ENCODE measurements at regions not wholly inside any gene's neighbourhood (a gene's known extent, or its start where the extent isn't known, plus 50 kb on each side); places are given as distances from the start of the nearest gene placed in this dataset.

DNA sequence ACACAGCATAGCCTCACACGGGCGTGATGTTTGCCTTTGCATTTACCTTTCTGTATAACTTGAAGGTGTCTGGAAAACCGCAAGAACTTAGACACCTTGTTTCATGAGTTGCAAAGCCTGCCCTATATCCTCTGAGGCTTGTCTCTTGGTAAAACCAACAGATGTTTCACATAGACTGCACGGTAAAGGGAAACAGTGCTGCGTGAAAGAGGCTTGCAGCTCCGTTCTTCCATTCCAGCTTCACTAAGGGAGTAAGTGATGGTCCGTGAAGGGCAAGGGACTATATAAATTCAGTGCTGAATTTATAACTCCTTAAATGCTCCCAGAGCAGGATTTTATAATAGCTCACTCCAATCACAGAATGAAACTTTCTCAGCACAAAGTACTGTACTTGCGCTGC lies 360.5 kb downstream of the SOX11 start:
- H2AFZ ChIP-seq (ENCODE audit: low read length) = no peak overlapping the region
- H3K27ac ChIP-seq (ENCODE audit: low read depth, low read length) = no peak overlapping the region
- no peak overlapping the region for H3K4me3 ChIP-seq (ENCODE audit: extremely low read depth in 1 of 4, insufficient read depth in 2 of 4, low read depth in 3 of 4, low read length in 4 of 4)
- H3K18ac ChIP-seq (ENCODE audit: extremely low read depth, low read length) = no peak overlapping the region
- H2AK5ac ChIP-seq (ENCODE audit: low read depth, low read length) = no peak overlapping the region
- no peak overlapping the region for H3K23ac ChIP-seq (ENCODE audit: insufficient read length)
- H2BK12ac ChIP-seq (ENCODE audit: low read depth, low read length) = no peak overlapping the region
- H3K79me2 ChIP-seq (ENCODE audit: control insufficient read depth in 1 of 2, insufficient read depth in 2 of 2, low read length in 2 of 2) = no peaks in the 10 kb centered on the region
- H4K20me1 ChIP-seq (replicated peaks in 1 of 2; ENCODE audit: control insufficient read depth in 1 of 2, insufficient read depth in 2 of 2, low read length in 2 of 2) = no peaks in the 10 kb centered on the region
- POLR2A ChIA-PET (ENCODE audit: partially characterized antibody) = interaction anchor here (0.8 to 0.9 kb wide), 2 partner anchors 11 to 72 kb away, joined by 3 to 4 read pairs; no protein-coding TSS in a partner anchor
- no peaks in the 10 kb centered on the region for H3K9me3 ChIP-seq (ENCODE audit: insufficient read depth in 2 of 2, low read depth in 1 of 2, low read length in 1 of 2)
- no peak overlapping the region for H3K14ac ChIP-seq (ENCODE audit: insufficient read length)
- 0 out of 2 replicates have a peak overlapping the region, but pooled peaks have one; percentile 62 for H2BK15ac ChIP-seq (ENCODE audit: low read length)
- DNase-seq (ENCODE audit: low read depth in 1 of 2, low spot score in 2 of 2) (no peak), FAIRE-seq (no peak)
- H2BK20ac ChIP-seq (ENCODE audit: low read length) = no peak overlapping the region
- H4K91ac ChIP-seq (replicated peaks; ENCODE audit: insufficient read length, low read length) = no peak overlapping the region
- H3K79me1 ChIP-seq (ENCODE audit: low read depth, low read length) = no peaks in the 10 kb centered on the region
- CTCF ChIA-PET (ENCODE audit: partially characterized antibody) = interaction anchor here (1.7 kb wide), 1 partner anchor 13 kb away, joined by 4 read pairs; no protein-coding TSS in a partner anchor
- H2BK120ac ChIP-seq (replicated peaks; ENCODE audit: low read depth, low read length) = no peak overlapping the region
- no peaks in the 10 kb centered on the region for H3K36me3 ChIP-seq (ENCODE audit: control insufficient read depth in 2 of 4, insufficient read depth in 4 of 4, low read length in 3 of 4)
- H2BK5ac ChIP-seq (ENCODE audit: low read depth, low read length) = no peak overlapping the region
- H3K4me1 ChIP-seq (replicated peaks in 1 of 4; ENCODE audit: control insufficient read depth in 3 of 4, insufficient read depth in 4 of 4, low read length in 3 of 4) = peaks cover 0 to 19% (median 13%) of the 10 kb centered on the region in 4 experiments; a peak in 6 of 7 replicates
- no peak overlapping the region for H4K8ac ChIP-seq (ENCODE audit: extremely low read depth, insufficient read depth, low read length)
- WGBS, 2 experiments (ENCODE audit: extremely low coverage in 1 of 2, insufficient coverage in 1 of 2, insufficient read length in 1 of 2, insufficient replicate concordance in 2 of 2, low coverage in 1 of 2, low lambda C conversion rate in 2 of 2, missing lambda C conversion rate in 1 of 2) = 92% methylated on average over 8 of the region's 8 CpGs; no CpG with 5 or more reads in 1 of the 2 experiments
- no peak overlapping the region for H3K4ac ChIP-seq (replicated peaks; ENCODE audit: insufficient read length, low read depth, low read length)
- no peak overlapping the region for H3K56ac ChIP-seq (replicated peaks; ENCODE audit: insufficient read length, low read depth, low read length)
- peaks cover 0 to 2% (median 0%) of the 10 kb centered on the region in 4 experiments; a peak in 3 of 7 replicates for H3K27me3 ChIP-seq (replicated peaks in 1 of 4; ENCODE audit: control insufficient read depth in 3 of 4, extremely low read depth in 1 of 4, insufficient read depth in 3 of 4, low read length in 3 of 4)
- no peak overlapping the region for H4K5ac ChIP-seq (ENCODE audit: insufficient read length, low read depth, low read length)
- no peaks in the 10 kb centered on the region for H3K23me2 ChIP-seq (ENCODE audit: low read depth, low read length)
- H3K4me2 ChIP-seq (ENCODE audit: insufficient read depth in 1 of 2, low read depth in 2 of 2, low read length in 2 of 2) = no peak overlapping the region
- H3K9ac ChIP-seq (replicated peaks in 1 of 4; ENCODE audit: extremely low read depth in 1 of 4, low read depth in 3 of 4, low read length in 3 of 4) = no peak overlapping the region
- no peak for TF ChIP-seq CHD1 (IDR thresholded peaks at IDR 0.05; ENCODE audit: low read depth, low read length)
- no peak for TF ChIP-seq SAP30 (IDR thresholded peaks at IDR 0.05; ENCODE audit: insufficient read depth, insufficient replicate concordance, low read length)
- no peak for TF ChIP-seq CTBP2 (IDR thresholded peaks at IDR 0.05; ENCODE audit: borderline replicate concordance, insufficient read depth, insufficient read length, low read length)
- TF ChIP-seq RFX5 (IDR thresholded peaks at IDR 0.05; ENCODE audit: borderline replicate concordance, low read depth, low read length) = no peak
- TF ChIP-seq JUND (IDR thresholded peaks at IDR 0.05; ENCODE audit: low read length) = no peak
- TF ChIP-seq RNF2 (IDR thresholded peaks at IDR 0.05; ENCODE audit: borderline replicate concordance, low read depth, low read length, missing control alignments, poor library complexity, severe bottlenecking) = no peak
- no peak for TF ChIP-seq GABPA (IDR thresholded peaks at IDR 0.05; ENCODE audit: borderline replicate concordance, insufficient read depth, low read length)
- TF ChIP-seq, protein P1, sequence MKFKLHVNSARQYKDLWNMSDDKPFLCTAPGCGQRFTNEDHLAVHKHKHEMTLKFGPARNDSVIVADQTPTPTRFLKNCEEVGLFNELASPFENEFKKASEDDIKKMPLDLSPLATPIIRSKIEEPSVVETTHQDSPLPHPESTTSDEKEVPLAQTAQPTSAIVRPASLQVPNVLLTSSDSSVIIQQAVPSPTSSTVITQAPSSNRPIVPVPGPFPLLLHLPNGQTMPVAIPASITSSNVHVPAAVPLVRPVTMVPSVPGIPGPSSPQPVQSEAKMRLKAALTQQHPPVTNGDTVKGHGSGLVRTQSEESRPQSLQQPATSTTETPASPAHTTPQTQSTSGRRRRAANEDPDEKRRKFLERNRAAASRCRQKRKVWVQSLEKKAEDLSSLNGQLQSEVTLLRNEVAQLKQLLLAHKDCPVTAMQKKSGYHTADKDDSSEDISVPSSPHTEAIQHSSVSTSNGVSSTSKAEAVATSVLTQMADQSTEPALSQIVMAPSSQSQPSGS (IDR thresholded peaks at IDR 0.05; ENCODE audit: low read length) = no peak
- TF ChIP-seq EZH2 (IDR thresholded peaks at IDR 0.05; ENCODE audit: low read depth, low read length, severe bottlenecking) = no peak
- TF ChIP-seq POU5F1 (IDR thresholded peaks at IDR 0.05; ENCODE audit: low read depth, low read length) = no peak
- TF ChIP-seq TCF12 (IDR thresholded peaks at IDR 0.05; ENCODE audit: low read depth, low read length) = no peak

All from H1 (cell line).